C4-2B (cell line): ENCODE measurements at regions not wholly inside any gene's neighbourhood (a gene's known extent, or its start where the extent isn't known, plus 50 kb on each side); places are given as distances from the start of the nearest gene placed in this dataset.

ENCODE experiments used
- H3K27ac ChIP-seq: fragments of 450-650 bp; 2 replicates; pipeline ENCODE4 v1.5.1; 2017
- CTCF ChIP-seq: fragments of 450-650 bp; conservative IDR thresholded peaks from 2 replicates; pipeline ENCODE4 v1.5.1; 2017; ENCODE audit warnings: mild to moderate bottlenecking
- ZFX ChIP-seq: fragments of 450-650 bp; IDR thresholded peaks from 2 replicates; pipeline ENCODE4 v1.6.1; 2017

- peak overlapping the region; percentile 58 for H3K27ac ChIP-seq
- no peak for TF ChIP-seq ZFX
- TF ChIP-seq CTCF: no peak
Observed at GRCh38 chr3:59605318-59605717, 555.5 kb upstream of the CFAP20DC start.

GRCh38 chr3:59601486-59601885, 551.7 kb upstream of the CFAP20DC start:
- no peak for TF ChIP-seq CTCF
- TF ChIP-seq ZFX: no peak
- no peak overlapping the region for H3K27ac ChIP-seq

- TF ChIP-seq CTCF (no peak), ZFX (no peak)
- no peak overlapping the region for H3K27ac ChIP-seq
Observed at GRCh38 chr3:59600631-59601030, 550.8 kb upstream of the CFAP20DC start.

- TF ChIP-seq ZFX (no peak), CTCF (no peak)
- no peak overlapping the region for H3K27ac ChIP-seq
Observed at GRCh38 chr3:59596741-59597140, 546.9 kb upstream of the CFAP20DC start.

GRCh38 chr3:59595830-59596229, 546.0 kb upstream of the CFAP20DC start:
- H3K27ac ChIP-seq: no peak overlapping the region
- TF ChIP-seq ZFX (no peak), CTCF (no peak)

- no peak for TF ChIP-seq CTCF
- no peak overlapping the region for H3K27ac ChIP-seq
Observed at GRCh38 chr3:59593380-59593779, 543.6 kb upstream of the CFAP20DC start.

GRCh38 chr3:59580996-59581395, 531.2 kb upstream of the CFAP20DC start:
- TF ChIP-seq CTCF (no peak), ZFX (no peak)

More at GRCh38 chr3:59580996-59581395, 531.2 kb upstream of the CFAP20DC start:
- no peak overlapping the region for H3K27ac ChIP-seq
